ENCODE measurements at regions not wholly inside any gene's neighbourhood (a gene's known extent, or its start where the extent isn't known, plus 50 kb on each side); places are given as distances from the start of the nearest gene placed in this dataset.

GRCh38 chr17:77266891-77267341, 126.1 kb downstream of the SEC14L1 start:
- no peak for DNase-seq (ENCODE audit: low spot score)
- Mint-ChIP-seq H3K27me3 (ENCODE audit: low read depth) (no peaks in the 10 kb centered on the region), H3K4me3 (ENCODE audit: low read depth) (no peak overlapping the region), H3K36me3 (ENCODE audit: low read depth) (no peaks in the 10 kb centered on the region), H3K4me1 (ENCODE audit: low read depth) (no peaks in the 10 kb centered on the region), H3K9me3 (no peaks in the 10 kb centered on the region), H3K27ac (no peak overlapping the region)
- intact Hi-C loops (cut with micrococcal nuclease), result no loop called here

DNA sequence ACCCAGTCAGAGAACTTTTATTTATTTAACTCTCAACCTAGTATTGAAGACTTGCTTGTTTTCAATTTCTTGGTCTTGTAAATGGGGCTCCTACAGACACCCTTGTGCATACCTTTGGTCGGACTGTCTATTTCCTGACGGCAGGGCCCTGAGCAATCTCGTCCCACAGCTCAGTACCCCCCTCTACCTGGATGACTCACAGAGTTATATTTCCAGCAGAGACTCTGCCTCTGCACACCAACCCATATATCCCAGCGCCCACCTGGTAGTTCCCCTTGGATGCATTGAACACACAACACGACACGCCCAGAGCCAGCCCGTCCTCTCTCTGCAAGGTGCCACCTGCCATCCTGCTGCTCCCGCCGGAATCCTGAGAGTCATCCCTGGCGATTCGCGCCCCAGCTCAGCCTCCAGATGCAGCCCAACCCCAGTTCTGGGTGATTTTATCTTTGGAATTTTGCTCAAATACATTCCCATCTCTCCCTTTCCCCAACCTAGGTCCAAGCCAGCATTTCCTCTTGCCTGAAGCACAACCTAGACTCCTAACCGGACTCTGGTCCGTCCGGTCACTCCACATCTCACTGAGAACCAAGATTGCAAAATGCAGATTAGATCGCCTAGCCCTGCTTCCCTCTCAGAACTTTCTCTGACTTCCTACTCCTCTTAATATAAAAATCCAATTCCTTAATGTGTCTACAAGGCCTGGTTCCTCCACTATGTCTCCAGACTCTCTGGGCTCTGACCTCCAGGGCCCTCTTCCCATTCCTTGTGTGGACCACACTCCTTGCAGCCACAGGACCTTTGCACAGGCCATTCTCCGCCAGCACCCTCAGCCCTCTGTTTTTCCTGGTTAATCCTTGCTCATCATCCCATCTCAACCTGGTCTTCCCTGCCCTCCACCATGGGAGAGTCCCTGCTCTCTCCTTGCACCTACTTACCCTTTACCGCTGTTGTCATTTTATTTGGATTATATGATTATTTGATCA, 129.2 kb downstream of the SEC14L1 start:
- Mint-ChIP-seq H3K27me3 (ENCODE audit: low read depth) (no peaks in the 10 kb centered on the region), H3K27ac (no peak overlapping the region), H3K9me3 (no peaks in the 10 kb centered on the region), H3K36me3 (ENCODE audit: low read depth) (no peaks in the 10 kb centered on the region), H3K4me1 (ENCODE audit: low read depth) (no peaks in the 10 kb centered on the region), H3K4me3 (ENCODE audit: low read depth) (no peak overlapping the region)
- DNase-seq (ENCODE audit: low spot score), result no peak
- intact Hi-C loops (cut with micrococcal nuclease), result no loop called here

- Mint-ChIP-seq H3K27ac (no peak overlapping the region), H3K36me3 (ENCODE audit: low read depth) (no peaks in the 10 kb centered on the region), H3K4me3 (ENCODE audit: low read depth) (no peak overlapping the region), H3K9me3 (no peaks in the 10 kb centered on the region), H3K4me1 (ENCODE audit: low read depth) (no peaks in the 10 kb centered on the region), H3K27me3 (ENCODE audit: low read depth) (no peaks in the 10 kb centered on the region)
- no peak for DNase-seq (ENCODE audit: low spot score)
- intact Hi-C loops (cut with micrococcal nuclease), result no loop called here
Measured at GRCh38 chr17:77271411-77271810, 130.6 kb downstream of the SEC14L1 start.

GRCh38 chr17:77273397-77274085, 132.8 kb downstream of the SEC14L1 start:
- no peak overlapping the region for H3K4me3 Mint-ChIP-seq (ENCODE audit: low read depth)
- no peaks in the 10 kb centered on the region for H3K4me1 Mint-ChIP-seq (ENCODE audit: low read depth)
- H3K27ac Mint-ChIP-seq, result no peak overlapping the region
- H3K9me3 Mint-ChIP-seq, result no peaks in the 10 kb centered on the region
- DNase-seq (ENCODE audit: low spot score), result no peak
- intact Hi-C loops (cut with micrococcal nuclease), result no loop called here
- H3K36me3 Mint-ChIP-seq (ENCODE audit: low read depth), result no peaks in the 10 kb centered on the region
- H3K27me3 Mint-ChIP-seq (ENCODE audit: low read depth), result peaks cover 4% of the 10 kb centered on the region

DNA sequence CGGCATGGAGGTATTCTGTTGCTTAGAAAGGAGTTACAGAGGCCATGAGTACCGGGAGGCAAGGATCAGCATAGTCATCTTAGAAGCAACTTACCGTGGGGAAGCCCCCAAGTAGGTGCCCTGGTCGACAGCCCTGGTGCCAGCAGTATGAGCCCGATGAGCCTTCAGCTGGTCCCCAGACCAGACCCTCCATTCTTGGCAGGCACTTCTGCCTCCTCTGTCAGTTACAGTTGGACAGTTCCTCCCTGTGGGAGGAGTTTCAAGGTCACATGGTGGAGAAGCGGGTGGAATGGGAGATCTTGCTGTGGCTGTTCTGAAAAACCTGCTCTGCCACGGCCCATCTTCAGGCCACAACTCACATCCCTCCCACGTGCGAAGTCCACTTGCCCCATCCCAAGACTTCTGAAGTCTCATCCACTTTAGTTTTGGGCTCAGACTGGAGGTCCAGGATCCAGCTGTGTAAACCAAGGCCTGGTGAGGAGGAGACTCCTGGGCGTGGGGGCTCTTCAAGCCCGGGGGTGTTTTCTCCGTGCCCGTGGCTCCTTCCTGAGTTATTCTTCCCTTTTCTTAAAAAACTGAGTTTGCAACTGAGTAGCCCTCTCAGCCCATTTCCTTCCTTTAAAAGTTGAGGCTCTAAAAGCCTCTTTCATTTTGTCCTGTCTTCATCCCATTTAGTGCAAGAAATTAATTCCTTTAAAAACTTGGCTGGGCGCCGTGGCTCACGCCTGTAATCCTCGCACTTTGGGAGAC, 133.5 kb downstream of the SEC14L1 start:
- Mint-ChIP-seq H3K4me3 (ENCODE audit: low read depth) (no peak overlapping the region), H3K27ac (no peak overlapping the region)

GRCh38 chr17:77279448-77280303, 138.9 kb downstream of the SEC14L1 start:
- H3K4me1 Mint-ChIP-seq (ENCODE audit: low read depth), result peaks cover 11% of the 10 kb centered on the region
- H3K4me3 Mint-ChIP-seq (ENCODE audit: low read depth), result peak overlapping the region; percentile 19
- H3K27ac Mint-ChIP-seq, result no peak overlapping the region
- H3K27me3 Mint-ChIP-seq (ENCODE audit: low read depth), result peaks cover 41% of the 10 kb centered on the region
- H3K36me3 Mint-ChIP-seq (ENCODE audit: low read depth), result no peaks in the 10 kb centered on the region
- intact Hi-C loops (cut with micrococcal nuclease), result loop anchor here (5.0 kb wide), 1 partner anchor 38 kb away; a partner anchor contains a TSS
- no peaks in the 10 kb centered on the region for H3K9me3 Mint-ChIP-seq
- DNase-seq (ENCODE audit: low spot score), result no peak

More for the DNA sequence above, 133.5 kb downstream of the SEC14L1 start:
- H3K9me3 Mint-ChIP-seq, result no peaks in the 10 kb centered on the region
- no peaks in the 10 kb centered on the region for H3K4me1 Mint-ChIP-seq (ENCODE audit: low read depth)
- H3K27me3 Mint-ChIP-seq (ENCODE audit: low read depth), result peaks cover 6% of the 10 kb centered on the region
- H3K36me3 Mint-ChIP-seq (ENCODE audit: low read depth), result no peaks in the 10 kb centered on the region
- no peak for DNase-seq (ENCODE audit: low spot score)
- intact Hi-C loops (cut with micrococcal nuclease), result no loop called here

DNA sequence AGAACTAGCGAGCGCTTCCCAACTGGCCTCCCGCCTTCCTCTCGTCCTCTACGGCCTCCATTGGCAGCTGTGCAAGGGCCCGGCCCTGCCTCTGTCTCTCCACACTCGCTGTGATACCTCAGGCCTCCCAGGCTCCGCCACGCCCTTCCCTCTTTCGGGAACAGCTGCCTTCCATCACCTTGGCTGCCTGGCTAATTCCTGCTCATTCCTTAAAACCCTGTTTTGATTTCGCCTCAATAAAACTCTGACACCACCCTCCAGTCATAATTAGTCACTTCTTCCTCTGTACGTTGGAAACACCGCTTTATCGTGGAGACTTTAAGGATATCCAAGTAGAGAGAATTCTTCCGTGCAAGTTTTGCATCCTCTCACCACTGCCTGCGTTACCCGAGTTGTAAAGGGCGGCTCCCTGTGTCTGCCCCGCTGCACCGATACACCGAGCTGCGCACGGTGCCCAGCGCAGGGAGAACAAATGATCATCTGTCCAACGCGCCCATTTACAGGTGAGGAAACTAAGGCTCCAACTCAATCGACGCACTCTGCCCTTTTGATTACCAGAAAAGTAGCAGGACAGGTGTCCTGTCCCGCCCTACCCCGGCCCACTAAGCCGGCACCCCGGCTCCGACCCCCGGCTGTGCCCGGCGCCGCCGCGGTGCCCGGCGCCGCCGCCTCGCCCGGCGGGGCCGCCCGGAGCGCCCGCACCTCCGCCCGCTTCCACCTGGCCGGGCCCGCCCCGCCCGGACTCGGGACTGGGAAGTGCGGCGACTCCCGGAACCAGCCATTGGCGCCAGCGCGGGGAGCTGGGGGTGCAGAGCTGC, 139.7 kb downstream of the SEC14L1 start:
- Mint-ChIP-seq H3K36me3 (ENCODE audit: low read depth) (no peaks in the 10 kb centered on the region), H3K9me3 (no peaks in the 10 kb centered on the region), H3K27ac (no peak overlapping the region), H3K27me3 (ENCODE audit: low read depth) (peaks cover 41% of the 10 kb centered on the region), H3K4me3 (ENCODE audit: low read depth) (peak overlapping the region; percentile 68), H3K4me1 (ENCODE audit: low read depth) (peaks cover 11% of the 10 kb centered on the region)
- intact Hi-C loops (cut with micrococcal nuclease), result loop anchor here (5.0 kb wide), 1 partner anchor 37 kb away; a partner anchor contains a TSS
- DNase-seq (ENCODE audit: low spot score), result no peak

GRCh38 chr17:77281122-77281903, 140.5 kb downstream of the SEC14L1 start:
- Mint-ChIP-seq H3K4me3 (ENCODE audit: low read depth) (peak overlapping the region; percentile 69), H3K27me3 (ENCODE audit: low read depth) (peaks cover 41% of the 10 kb centered on the region), H3K36me3 (ENCODE audit: low read depth) (no peaks in the 10 kb centered on the region), H3K4me1 (ENCODE audit: low read depth) (peaks cover 11% of the 10 kb centered on the region), H3K9me3 (no peaks in the 10 kb centered on the region), H3K27ac (no peak overlapping the region)
- peak; percentile 58 for DNase-seq (ENCODE audit: low spot score)
- intact Hi-C loops (cut with micrococcal nuclease), result loop anchor here (5.0 kb wide), 1 partner anchor 36 kb away; a partner anchor contains a TSS

GRCh38 chr17:77281904-77282367, 141.2 kb downstream of the SEC14L1 start:
- no peak for DNase-seq (ENCODE audit: low spot score)
- Mint-ChIP-seq H3K27me3 (ENCODE audit: low read depth) (peaks cover 41% of the 10 kb centered on the region), H3K4me1 (ENCODE audit: low read depth) (peaks cover 11% of the 10 kb centered on the region), H3K27ac (no peak overlapping the region), H3K36me3 (ENCODE audit: low read depth) (no peaks in the 10 kb centered on the region), H3K4me3 (ENCODE audit: low read depth) (peak overlapping the region; percentile 69), H3K9me3 (no peaks in the 10 kb centered on the region)
- intact Hi-C loops (cut with micrococcal nuclease), result loop anchor here (5.0 kb wide), 1 partner anchor 35 kb away; a partner anchor contains a TSS

DNA sequence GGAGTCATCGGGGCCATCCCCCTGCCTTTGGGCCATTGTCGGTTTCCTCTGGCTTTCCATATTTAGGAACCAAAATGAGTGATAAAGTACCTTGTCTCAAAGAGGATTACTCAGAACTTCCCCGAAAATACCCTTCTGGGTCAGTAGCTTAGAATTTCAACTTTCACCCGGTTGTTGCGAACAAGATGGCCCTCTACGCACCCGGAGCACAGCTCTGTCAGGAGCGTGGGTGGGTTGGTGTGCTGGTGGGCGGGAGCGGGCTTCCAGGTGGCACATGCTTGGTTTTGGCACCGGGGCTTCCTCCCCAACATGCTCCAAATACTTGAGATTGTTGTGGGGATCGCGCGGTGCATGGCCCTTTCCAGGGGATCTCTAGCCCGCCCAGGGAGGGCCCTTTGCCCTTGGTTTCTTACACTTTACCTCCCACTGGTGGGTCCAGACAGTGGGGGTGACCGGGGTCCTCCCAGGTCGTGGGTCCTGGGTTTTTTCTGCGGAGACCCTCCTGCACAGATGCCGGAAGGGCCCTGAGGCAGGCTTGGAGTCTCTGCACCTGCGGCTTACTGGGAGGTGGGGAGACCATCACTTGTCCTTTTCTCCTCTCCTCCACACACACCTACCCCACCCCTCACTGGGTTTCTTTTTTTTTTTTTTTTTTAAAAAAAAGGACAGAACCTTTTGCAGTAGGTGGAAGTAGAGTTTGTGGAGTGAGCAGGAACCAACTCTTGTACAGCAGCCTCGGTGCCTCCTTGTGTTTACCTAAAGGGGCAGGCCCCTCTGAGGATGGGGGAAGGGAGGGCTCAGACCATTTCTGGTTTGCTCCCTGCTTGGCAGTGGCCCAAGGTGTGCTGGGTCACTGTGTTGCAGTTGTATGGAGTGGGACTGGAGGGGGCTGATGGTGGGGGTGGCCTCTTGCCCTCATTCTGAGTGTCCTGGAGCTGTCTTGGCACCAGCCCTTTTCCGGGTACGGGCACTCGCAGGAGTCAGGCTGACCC, 142.1 kb downstream of the SEC14L1 start:
- peaks cover 38% of the 10 kb centered on the region for H3K27me3 Mint-ChIP-seq (ENCODE audit: low read depth)
- intact Hi-C loops (cut with micrococcal nuclease), result loop anchor here (5.0 kb wide), 1 partner anchor 34 kb away; a partner anchor contains a TSS
- no peaks in the 10 kb centered on the region for H3K9me3 Mint-ChIP-seq
- DNase-seq (ENCODE audit: low spot score), result no peak
- H3K27ac Mint-ChIP-seq, result no peak overlapping the region
- peaks cover 11% of the 10 kb centered on the region for H3K4me1 Mint-ChIP-seq (ENCODE audit: low read depth)
- no peaks in the 10 kb centered on the region for H3K36me3 Mint-ChIP-seq (ENCODE audit: low read depth)
- H3K4me3 Mint-ChIP-seq (ENCODE audit: low read depth), result peak overlapping the region; percentile 69

Data from activated T-helper 2 cell treated with anti-CD3 and anti-CD28 coated beads, Interferon-gamma antibody, Interleukin-2, Interleukin-4, amounts not matched to agents 10 μg/mL and 5 μg/mL and 100 μg/mL, durations not matched to agents 14 hours and 24 hours and 36 hours (primary cell).